K562 (cell line): ENCODE measurements at regions not wholly inside any gene's neighbourhood (a gene's known extent, or its start where the extent isn't known, plus 50 kb on each side); places are given as distances from the start of the nearest gene placed in this dataset.

Experiments
- ATAC-seq: fragments of 200-7000 bp; cut with Tn5 transposase; 3 replicates; pipeline ENCODE4 v1.9.1; 2020; ENCODE audit warnings: moderate library complexity
- BruUV-seq: library from RNA; stranded (reverse); fragments of 400-500 nt; replicated peaks from 2 replicates; lab custom pipeline; 2021; lab: Mats Ljungman, UMichigan
- CTCF ChIA-PET: fragments of 300-600 bp; formaldehyde crosslinking; extraction: SDS; loops from one replicate; lab custom pipeline; 2021; ENCODE audit warnings: low intra/inter-chr PET ratio; lab: Yijun Ruan, JAX
- POLR2A ChIA-PET: fragments of 300-600, 350-650 bp; sonication (Branson Sonifier 250); formaldehyde crosslinking; extraction: SDS; loops from one replicate; lab custom pipeline; 2021; ENCODE audit warnings: antibody characterized with exemption, inconsistent platforms; lab: Yijun Ruan, JAX
- DNase-seq, 4 experiments: peaks; one replicate each; pipeline versions ENCODE4 v3.0.0 to v3.0.0-alpha.2; 2011 to 2018; ENCODE audit warnings: low spot score in 3 of 4, mixed read lengths in 3 of 4; ENCODE audit errors: extremely low read depth in 1 of 4
- FAIRE-seq: peaks from 2 replicates; lab custom pipeline; 2011; peaks lifted over from hg19 to GRCh38; lab: Jason Lieb, UNC
- H2AFZ ChIP-seq: 2 replicates; pipeline ENCODE4 v1.6.0; 2011; ENCODE audit warnings: low read depth, low read length, control low read depth, inconsistent platforms
- H3K27ac ChIP-seq: fragments of 200-600 bp; 3 replicates; pipeline ENCODE4 v1.8.0; 2011; ENCODE audit warnings: low read depth, mild to moderate bottlenecking, control low read depth, inconsistent platforms, low read length, moderate library complexity, mixed read lengths; ENCODE audit errors: extremely low read depth
- H3K27me3 ChIP-seq, 2 experiments: fragments of 300-600 bp in 1 of 2; 2 replicates in 1 of 2; 3 replicates in 1 of 2; pipeline versions ENCODE4 v1.6.0 to v1.8.0; 2011; ENCODE audit warnings: inconsistent platforms in 2 of 2, low read length in 2 of 2, mild to moderate bottlenecking in 1 of 2, mixed read lengths in 1 of 2, moderate library complexity in 1 of 2; ENCODE audit not compliant: control insufficient read depth in 2 of 2, insufficient read depth in 2 of 2
- H3K36me3 ChIP-seq: fragments of 300-600 bp; 3 replicates; pipeline ENCODE4 v1.8.0; 2011; ENCODE audit warnings: mild to moderate bottlenecking, low read length, inconsistent platforms; ENCODE audit not compliant: control insufficient read depth, insufficient read depth
- H3K4me1 ChIP-seq, 2 experiments: fragments of 200-600 bp in 1 of 2; replicated peaks in 1 of 2; 2 replicates in 1 of 2; 3 replicates in 1 of 2; pipeline versions ENCODE4 v1.5.1 to v1.8.0; 2011; ENCODE audit warnings: inconsistent platforms in 2 of 2, low read length in 2 of 2, mild to moderate bottlenecking in 1 of 2, mixed read lengths in 1 of 2, moderate library complexity in 1 of 2; ENCODE audit not compliant: control insufficient read depth in 2 of 2, insufficient read depth in 2 of 2
- H3K4me2 ChIP-seq: 2 replicates; pipeline ENCODE4 v1.6.1; 2011; ENCODE audit warnings: low read length, control low read depth, inconsistent platforms, mixed read lengths; ENCODE audit not compliant: insufficient read depth
- H3K4me3 ChIP-seq: fragments of 200-600 bp; sonication (generic), shearing (Covaris generic); 2 replicates; pipeline ENCODE4 v1.5.1; 2016; ENCODE audit warnings: control low read depth, inconsistent platforms
- H3K79me2 ChIP-seq: fragments of 200-600 bp; 3 replicates; pipeline ENCODE4 v1.8.0; 2011; ENCODE audit warnings: low read length, inconsistent platforms; ENCODE audit not compliant: control insufficient read depth, insufficient read depth
- H3K9ac ChIP-seq, 2 experiments: 2 replicates each; pipeline versions ENCODE4 v1.6.0 to v1.6.1; 2011; ENCODE audit warnings: low read depth in 2 of 2, low read length in 2 of 2, control low read depth in 1 of 2, inconsistent platforms in 1 of 2, mild to moderate bottlenecking in 1 of 2, mixed read lengths in 1 of 2; ENCODE audit not compliant: insufficient read depth in 1 of 2
- H3K9me1 ChIP-seq: one replicate; pipeline ENCODE4 v1.6.0; 2011; ENCODE audit warnings: inconsistent platforms, mild to moderate bottlenecking, low read length, moderate library complexity; ENCODE audit not compliant: control insufficient read depth, insufficient read depth
- H3K9me3 ChIP-seq: replicated peaks from 2 replicates; pipeline ENCODE4 v1.5.1; 2011; ENCODE audit warnings: low read depth, low read length, inconsistent platforms; ENCODE audit not compliant: control insufficient read depth, insufficient read depth
- H4K20me1 ChIP-seq: replicated peaks from 2 replicates; pipeline ENCODE4 v1.6.1; 2011; ENCODE audit warnings: low read length, inconsistent platforms, mixed read lengths; ENCODE audit not compliant: control insufficient read depth, insufficient read depth
- ATF1 ChIP-seq, 2 experiments: fragments of 450-650 bp in 1 of 2; IDR thresholded peaks; 2 replicates each; pipeline ENCODE4 v1.6.1; 2016; ENCODE audit warnings: missing compliant biosample characterization in 1 of 2, missing genetic modification characterization in 1 of 2
- BCOR ChIP-seq: fragments of 450-650 bp; IDR thresholded peaks from 2 replicates; pipeline ENCODE4 v1.6.1; 2016
- FOXM1 ChIP-seq, 2 experiments: fragments of 450-650 bp in 1 of 2; sonication (generic) in 1 of 2; formaldehyde crosslinking in 1 of 2; IDR thresholded peaks; 2 replicates each; pipeline versions ENCODE4 v1.6.1 to v1.9.0; 2017 to 2022; ENCODE audit warnings: low read depth in 2 of 2, mild to moderate bottlenecking in 2 of 2, missing genetic modification reagents in 1 of 2, moderate library complexity in 1 of 2
- GTF2E2 ChIP-seq: fragments of 200-800 bp; sonication (Bioruptor generic); IDR thresholded peaks from 2 replicates; pipeline ENCODE4 v1.6.1; 2016; ENCODE audit warnings: missing genetic modification characterization, missing compliant biosample characterization
- NR2C1 ChIP-seq, 2 experiments: fragments of 450-650 bp; IDR thresholded peaks; 2 replicates each; pipeline ENCODE4 v1.6.1; 2017; ENCODE audit warnings: mild to moderate bottlenecking in 2 of 2, antibody characterized with exemption in 1 of 2, inconsistent platforms in 1 of 2, missing compliant biosample characterization in 1 of 2, missing genetic modification characterization in 1 of 2
- NR3C1 ChIP-seq: sonication (generic); formaldehyde crosslinking; IDR thresholded peaks from 2 replicates; pipeline ENCODE4 v1.8.1; 2022; ENCODE audit warnings: missing genetic modification reagents
- ZNF239 ChIP-seq: fragments of 250-450 bp; sonication (Bioruptor Pico); IDR thresholded peaks from 2 replicates; pipeline ENCODE4 v1.4.0; 2020; ENCODE audit warnings: mild to moderate bottlenecking
- ZNF75A ChIP-seq: fragments of 450-650 bp; formaldehyde crosslinking; IDR thresholded peaks from 2 replicates; pipeline ENCODE4 v1.4.0; 2020; ENCODE audit warnings: mild to moderate bottlenecking
- WGBS: fragments of 100-300 bp; shearing (Covaris generic); methylation state at CpG from one replicate; pipeline ENCODE4 v1.1.6; 2016; ENCODE audit warnings: low coverage, mixed read lengths; ENCODE audit not compliant: insufficient coverage; ENCODE audit errors: missing lambda C conversion rate; 5-methylcytosine and 5-hydroxymethylcytosine counted together
- in situ Hi-C: fragments of 300-500 bp; cut with MboI; formaldehyde crosslinking; loops from 4 replicates; pipeline ENCODE4 v1.15.0; 2018; ENCODE audit warnings: inconsistent platforms, mixed read lengths
- intact Hi-C: fragments of 100-400 bp; cut with micrococcal nuclease; formaldehyde crosslinking; loops from 2 replicates; pipeline ENCODE4 v1.14.2; 2022
- TF ChIP-seq, protein P1 (sequence below): sonication (generic); formaldehyde crosslinking; IDR thresholded peaks from 2 replicates; pipeline ENCODE4 v1.8.0; 2022; ENCODE audit warnings: mild to moderate bottlenecking, low read depth, missing genetic modification reagents
- TF ChIP-seq, protein P2 (sequence below): fragments of 150-350 bp; conservative IDR thresholded peaks from 2 replicates; pipeline ENCODE4 v1.6.1; 2014; ENCODE audit warnings: low read length
- TF ChIP-seq, protein P3 (sequence below): fragments of 200-800 bp; sonication (Bioruptor generic); IDR thresholded peaks from 2 replicates; pipeline ENCODE4 v1.6.1; 2017; ENCODE audit warnings: missing genetic modification characterization, missing compliant biosample characterization
- TF ChIP-seq, protein P4 (sequence below): fragments of 450-650 bp; formaldehyde crosslinking; IDR thresholded peaks from 2 replicates; pipeline ENCODE4 v1.4.0; 2020; ENCODE audit warnings: mild to moderate bottlenecking, moderate library complexity
- TF ChIP-seq, protein P5 (sequence below): fragments of 450-650 bp; IDR thresholded peaks from 2 replicates; pipeline ENCODE4 v1.6.1; 2016; ENCODE audit warnings: missing biosample characterization, missing genetic modification characterization

DNA sequence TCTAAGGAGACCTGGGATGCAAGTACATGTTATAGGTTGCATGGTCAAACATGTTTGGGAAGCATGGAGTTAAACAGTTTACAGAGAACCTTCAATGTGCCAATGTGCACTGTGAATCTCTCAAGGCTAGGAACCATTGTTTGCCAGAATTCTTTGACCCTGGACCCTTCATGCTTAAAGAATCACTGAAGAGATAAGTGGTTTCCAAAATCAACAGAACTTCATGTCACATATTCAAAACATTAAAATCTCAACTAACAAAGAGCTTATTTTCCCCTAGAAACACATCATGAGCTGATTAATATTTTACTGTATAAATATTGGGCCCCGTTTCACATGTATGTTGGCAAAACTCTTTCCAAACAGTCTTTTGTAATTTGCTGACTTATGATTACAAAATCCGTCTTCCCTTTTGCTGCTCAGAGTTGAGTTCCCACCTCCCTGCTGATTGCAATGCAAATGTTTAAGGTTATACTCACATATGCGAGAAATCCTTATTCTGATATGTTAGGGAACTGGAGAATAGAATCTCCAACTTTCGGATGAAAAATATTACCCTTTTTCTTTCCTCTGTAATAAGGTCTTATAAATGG lies 380.2 kb downstream of the DIPK2A start (continued):
- TF ChIP-seq, protein P1, sequence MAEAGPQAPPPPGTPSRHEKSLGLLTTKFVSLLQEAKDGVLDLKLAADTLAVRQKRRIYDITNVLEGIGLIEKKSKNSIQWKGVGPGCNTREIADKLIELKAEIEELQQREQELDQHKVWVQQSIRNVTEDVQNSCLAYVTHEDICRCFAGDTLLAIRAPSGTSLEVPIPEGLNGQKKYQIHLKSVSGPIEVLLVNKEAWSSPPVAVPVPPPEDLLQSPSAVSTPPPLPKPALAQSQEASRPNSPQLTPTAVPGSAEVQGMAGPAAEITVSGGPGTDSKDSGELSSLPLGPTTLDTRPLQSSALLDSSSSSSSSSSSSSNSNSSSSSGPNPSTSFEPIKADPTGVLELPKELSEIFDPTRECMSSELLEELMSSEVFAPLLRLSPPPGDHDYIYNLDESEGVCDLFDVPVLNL (CRISPR knock-in tag): no peak
- TF ChIP-seq, protein P2, sequence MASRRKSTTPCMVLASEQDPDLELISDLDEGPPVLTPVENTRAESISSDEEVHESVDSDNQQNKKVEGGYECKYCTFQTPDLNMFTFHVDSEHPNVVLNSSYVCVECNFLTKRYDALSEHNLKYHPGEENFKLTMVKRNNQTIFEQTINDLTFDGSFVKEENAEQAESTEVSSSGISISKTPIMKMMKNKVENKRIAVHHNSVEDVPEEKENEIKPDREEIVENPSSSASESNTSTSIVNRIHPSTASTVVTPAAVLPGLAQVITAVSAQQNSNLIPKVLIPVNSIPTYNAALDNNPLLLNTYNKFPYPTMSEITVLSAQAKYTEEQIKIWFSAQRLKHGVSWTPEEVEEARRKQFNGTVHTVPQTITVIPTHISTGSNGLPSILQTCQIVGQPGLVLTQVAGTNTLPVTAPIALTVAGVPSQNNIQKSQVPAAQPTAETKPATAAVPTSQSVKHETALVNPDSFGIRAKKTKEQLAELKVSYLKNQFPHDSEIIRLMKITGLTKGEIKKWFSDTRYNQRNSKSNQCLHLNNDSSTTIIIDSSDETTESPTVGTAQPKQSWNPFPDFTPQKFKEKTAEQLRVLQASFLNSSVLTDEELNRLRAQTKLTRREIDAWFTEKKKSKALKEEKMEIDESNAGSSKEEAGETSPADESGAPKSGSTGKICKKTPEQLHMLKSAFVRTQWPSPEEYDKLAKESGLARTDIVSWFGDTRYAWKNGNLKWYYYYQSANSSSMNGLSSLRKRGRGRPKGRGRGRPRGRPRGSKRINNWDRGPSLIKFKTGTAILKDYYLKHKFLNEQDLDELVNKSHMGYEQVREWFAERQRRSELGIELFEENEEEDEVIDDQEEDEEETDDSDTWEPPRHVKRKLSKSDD: no peak
- TF ChIP-seq NR2C1 (IDR thresholded peaks at IDR 0.05) (no peak), NR2C1 (tag; IDR thresholded peaks at IDR 0.05) (no peak), ATF1 (CRISPR knock-in tag; IDR thresholded peaks at IDR 0.05) (no peak), ATF1 (tag; IDR thresholded peaks at IDR 0.05) (no peak)

DNA sequence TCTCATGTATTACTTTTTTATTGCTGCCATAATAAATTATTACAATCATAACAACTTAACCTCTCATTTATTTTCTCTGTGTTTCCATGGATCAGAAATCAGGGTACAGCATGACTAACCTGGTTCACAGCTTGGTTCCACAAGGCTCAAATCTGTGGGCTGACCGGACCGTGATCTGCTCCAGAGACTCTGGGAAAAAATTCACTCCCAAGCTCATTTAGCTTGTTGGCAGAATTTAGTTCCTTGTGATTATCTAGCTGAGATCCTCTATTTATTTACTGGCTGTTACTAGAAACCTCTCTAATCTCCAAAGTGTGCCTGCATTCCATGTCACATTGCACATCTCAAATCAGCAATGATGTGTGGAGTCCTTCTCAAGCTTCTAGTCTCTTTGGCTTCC lies 386.6 kb downstream of the DIPK2A start:
- H3K9me1 ChIP-seq: no peaks in the 10 kb centered on the region
- CTCF ChIA-PET: no interaction called here
- no peaks in the 10 kb centered on the region for H3K36me3 ChIP-seq
- H3K27me3 ChIP-seq: no peaks in the 10 kb centered on the region
- no peaks in the 10 kb centered on the region for H3K79me2 ChIP-seq
- no TSS peak for BruUV-seq
- no peak for FAIRE-seq
- no peak overlapping the region for H3K4me2 ChIP-seq
- intact Hi-C loops (no loop called here), in situ Hi-C loops (no loop called here)
- 3% methylated on average over 2 of the region's 2 CpGs for WGBS
- no peaks in the 10 kb centered on the region for H4K20me1 ChIP-seq
- H3K9me3 ChIP-seq: no peaks in the 10 kb centered on the region
- ATAC-seq: no peak
- DNase-seq: no peak
- H3K27ac ChIP-seq: no peak overlapping the region
- no peak overlapping the region for H2AFZ ChIP-seq
- H3K9ac ChIP-seq: no peak overlapping the region
- H3K4me3 ChIP-seq: no peak overlapping the region
- POLR2A ChIA-PET: no interaction called here
- H3K4me1 ChIP-seq: no peaks in the 10 kb centered on the region
- TF ChIP-seq, protein P3, sequence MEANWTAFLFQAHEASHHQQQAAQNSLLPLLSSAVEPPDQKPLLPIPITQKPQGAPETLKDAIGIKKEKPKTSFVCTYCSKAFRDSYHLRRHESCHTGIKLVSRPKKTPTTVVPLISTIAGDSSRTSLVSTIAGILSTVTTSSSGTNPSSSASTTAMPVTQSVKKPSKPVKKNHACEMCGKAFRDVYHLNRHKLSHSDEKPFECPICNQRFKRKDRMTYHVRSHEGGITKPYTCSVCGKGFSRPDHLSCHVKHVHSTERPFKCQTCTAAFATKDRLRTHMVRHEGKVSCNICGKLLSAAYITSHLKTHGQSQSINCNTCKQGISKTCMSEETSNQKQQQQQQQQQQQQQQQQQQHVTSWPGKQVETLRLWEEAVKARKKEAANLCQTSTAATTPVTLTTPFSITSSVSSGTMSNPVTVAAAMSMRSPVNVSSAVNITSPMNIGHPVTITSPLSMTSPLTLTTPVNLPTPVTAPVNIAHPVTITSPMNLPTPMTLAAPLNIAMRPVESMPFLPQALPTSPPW (CRISPR knock-in tag): no peak
- TF ChIP-seq ZNF75A (CRISPR knock-in tag) (no peak), BCOR (no peak), NR3C1 (CRISPR knock-in tag) (no peak), GTF2E2 (tag) (no peak), FOXM1 (IDR thresholded peaks at IDR 0.05; ENCODE audit: low read depth) (no peak), FOXM1 (CRISPR knock-in tag; IDR thresholded peaks at IDR 0.05; ENCODE audit: low read depth) (no peak), NR2C1 (IDR thresholded peaks at IDR 0.05) (no peak), NR2C1 (tag; IDR thresholded peaks at IDR 0.05) (no peak), ZNF239 (CRISPR knock-in tag) (no peak)
- TF ChIP-seq, protein P4, sequence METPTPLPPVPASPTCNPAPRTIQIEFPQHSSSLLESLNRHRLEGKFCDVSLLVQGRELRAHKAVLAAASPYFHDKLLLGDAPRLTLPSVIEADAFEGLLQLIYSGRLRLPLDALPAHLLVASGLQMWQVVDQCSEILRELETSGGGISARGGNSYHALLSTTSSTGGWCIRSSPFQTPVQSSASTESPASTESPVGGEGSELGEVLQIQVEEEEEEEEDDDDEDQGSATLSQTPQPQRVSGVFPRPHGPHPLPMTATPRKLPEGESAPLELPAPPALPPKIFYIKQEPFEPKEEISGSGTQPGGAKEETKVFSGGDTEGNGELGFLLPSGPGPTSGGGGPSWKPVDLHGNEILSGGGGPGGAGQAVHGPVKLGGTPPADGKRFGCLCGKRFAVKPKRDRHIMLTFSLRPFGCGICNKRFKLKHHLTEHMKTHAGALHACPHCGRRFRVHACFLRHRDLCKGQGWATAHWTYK: no peak
- TF ChIP-seq, protein P5, sequence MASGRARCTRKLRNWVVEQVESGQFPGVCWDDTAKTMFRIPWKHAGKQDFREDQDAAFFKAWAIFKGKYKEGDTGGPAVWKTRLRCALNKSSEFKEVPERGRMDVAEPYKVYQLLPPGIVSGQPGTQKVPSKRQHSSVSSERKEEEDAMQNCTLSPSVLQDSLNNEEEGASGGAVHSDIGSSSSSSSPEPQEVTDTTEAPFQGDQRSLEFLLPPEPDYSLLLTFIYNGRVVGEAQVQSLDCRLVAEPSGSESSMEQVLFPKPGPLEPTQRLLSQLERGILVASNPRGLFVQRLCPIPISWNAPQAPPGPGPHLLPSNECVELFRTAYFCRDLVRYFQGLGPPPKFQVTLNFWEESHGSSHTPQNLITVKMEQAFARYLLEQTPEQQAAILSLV (tag): no peak
